Ishikawa (cell line): ENCODE measurements at regions not wholly inside any gene's neighbourhood (a gene's known extent, or its start where the extent isn't known, plus 50 kb on each side); places are given as distances from the start of the nearest gene placed in this dataset.
A peak's percentile ranks its signal among the peaks of the same experiment; 100 is the strongest.

Experiments used
- CEBPB ChIP-seq: IDR thresholded peaks from 2 replicates; pipeline ENCODE4 v1.6.1; 2012
- CREB1 ChIP-seq: IDR thresholded peaks from 2 replicates; pipeline ENCODE4 v1.6.1; 2012; ENCODE audit warnings: low read depth
- EGR1 ChIP-seq: IDR thresholded peaks from 2 replicates; pipeline ENCODE4 v1.6.1; 2012
- EP300 ChIP-seq: IDR thresholded peaks from 2 replicates; pipeline ENCODE4 v1.6.1; 2012; ENCODE audit warnings: borderline replicate concordance
- FOXM1 ChIP-seq: IDR thresholded peaks from 2 replicates; pipeline ENCODE4 v1.6.1; 2012; ENCODE audit warnings: low read depth, borderline replicate concordance
- NFIC ChIP-seq: IDR thresholded peaks from 2 replicates; pipeline ENCODE4 v1.6.1; 2012
- RAD21 ChIP-seq: IDR thresholded peaks from 2 replicates; pipeline ENCODE4 v1.6.1; 2012; ENCODE audit warnings: low read depth
- TAF1 ChIP-seq: IDR thresholded peaks from 2 replicates; pipeline ENCODE4 v1.6.1; 2012; ENCODE audit warnings: low read depth, mild to moderate bottlenecking
- TCF12 ChIP-seq: IDR thresholded peaks from 2 replicates; pipeline ENCODE4 v1.6.1; 2012; ENCODE audit warnings: low read depth
- TEAD4 ChIP-seq: IDR thresholded peaks from 2 replicates; pipeline ENCODE4 v1.6.1; 2012
- YY1 ChIP-seq: IDR thresholded peaks from 2 replicates; pipeline ENCODE4 v1.6.1; 2012; ENCODE audit warnings: low read depth
- ZBTB7A ChIP-seq: IDR thresholded peaks from 2 replicates; pipeline ENCODE4 v1.6.1; 2012; ENCODE audit warnings: low read depth
- TF ChIP-seq, protein P1 (sequence below): IDR thresholded peaks from 2 replicates; pipeline ENCODE4 v1.6.1; 2012
- TF ChIP-seq, protein P2 (sequence below): IDR thresholded peaks from 2 replicates; pipeline ENCODE4 v1.6.1; 2012
- TF ChIP-seq, protein P3 (sequence below): IDR thresholded peaks from 2 replicates; pipeline ENCODE4 v1.6.1; 2012; ENCODE audit warnings: low read depth, mild to moderate bottlenecking

DNA sequence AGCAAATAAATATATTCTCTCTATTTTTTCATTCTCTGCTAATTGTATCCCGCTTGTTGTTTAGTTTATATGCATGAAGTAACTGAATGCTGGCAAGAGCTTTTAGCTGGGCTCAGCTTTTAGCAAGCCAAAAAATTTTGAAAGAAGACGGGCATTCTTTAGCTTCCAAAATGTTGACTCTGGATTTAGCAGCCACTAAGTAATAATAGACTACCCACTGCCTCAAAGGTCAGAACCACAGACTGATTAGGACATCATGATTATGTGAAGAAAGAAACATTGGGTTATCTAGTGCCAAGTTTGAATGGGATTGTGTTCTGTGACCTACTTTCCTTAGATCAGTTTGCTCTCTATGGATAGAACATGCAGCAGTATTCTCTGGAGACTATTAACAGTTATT, 80.3 kb upstream of the DPH5 start:
- TF ChIP-seq ZBTB7A, result no peak
- no peak for TF ChIP-seq EGR1
- TF ChIP-seq, protein P1, sequence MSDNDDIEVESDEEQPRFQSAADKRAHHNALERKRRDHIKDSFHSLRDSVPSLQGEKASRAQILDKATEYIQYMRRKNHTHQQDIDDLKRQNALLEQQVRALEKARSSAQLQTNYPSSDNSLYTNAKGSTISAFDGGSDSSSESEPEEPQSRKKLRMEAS, result no peak
- TF ChIP-seq, protein P2, sequence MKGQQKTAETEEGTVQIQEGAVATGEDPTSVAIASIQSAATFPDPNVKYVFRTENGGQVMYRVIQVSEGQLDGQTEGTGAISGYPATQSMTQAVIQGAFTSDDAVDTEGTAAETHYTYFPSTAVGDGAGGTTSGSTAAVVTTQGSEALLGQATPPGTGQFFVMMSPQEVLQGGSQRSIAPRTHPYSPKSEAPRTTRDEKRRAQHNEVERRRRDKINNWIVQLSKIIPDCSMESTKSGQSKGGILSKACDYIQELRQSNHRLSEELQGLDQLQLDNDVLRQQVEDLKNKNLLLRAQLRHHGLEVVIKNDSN, result no peak
- no peak for TF ChIP-seq TCF12
- TF ChIP-seq TEAD4, result no peak
- no peak for TF ChIP-seq RAD21
- no peak for TF ChIP-seq YY1
- no peak for TF ChIP-seq FOXM1
- TF ChIP-seq CEBPB, result no peak
- no peak for TF ChIP-seq NFIC
- TF ChIP-seq EP300, result no peak
- TF ChIP-seq, protein P3, sequence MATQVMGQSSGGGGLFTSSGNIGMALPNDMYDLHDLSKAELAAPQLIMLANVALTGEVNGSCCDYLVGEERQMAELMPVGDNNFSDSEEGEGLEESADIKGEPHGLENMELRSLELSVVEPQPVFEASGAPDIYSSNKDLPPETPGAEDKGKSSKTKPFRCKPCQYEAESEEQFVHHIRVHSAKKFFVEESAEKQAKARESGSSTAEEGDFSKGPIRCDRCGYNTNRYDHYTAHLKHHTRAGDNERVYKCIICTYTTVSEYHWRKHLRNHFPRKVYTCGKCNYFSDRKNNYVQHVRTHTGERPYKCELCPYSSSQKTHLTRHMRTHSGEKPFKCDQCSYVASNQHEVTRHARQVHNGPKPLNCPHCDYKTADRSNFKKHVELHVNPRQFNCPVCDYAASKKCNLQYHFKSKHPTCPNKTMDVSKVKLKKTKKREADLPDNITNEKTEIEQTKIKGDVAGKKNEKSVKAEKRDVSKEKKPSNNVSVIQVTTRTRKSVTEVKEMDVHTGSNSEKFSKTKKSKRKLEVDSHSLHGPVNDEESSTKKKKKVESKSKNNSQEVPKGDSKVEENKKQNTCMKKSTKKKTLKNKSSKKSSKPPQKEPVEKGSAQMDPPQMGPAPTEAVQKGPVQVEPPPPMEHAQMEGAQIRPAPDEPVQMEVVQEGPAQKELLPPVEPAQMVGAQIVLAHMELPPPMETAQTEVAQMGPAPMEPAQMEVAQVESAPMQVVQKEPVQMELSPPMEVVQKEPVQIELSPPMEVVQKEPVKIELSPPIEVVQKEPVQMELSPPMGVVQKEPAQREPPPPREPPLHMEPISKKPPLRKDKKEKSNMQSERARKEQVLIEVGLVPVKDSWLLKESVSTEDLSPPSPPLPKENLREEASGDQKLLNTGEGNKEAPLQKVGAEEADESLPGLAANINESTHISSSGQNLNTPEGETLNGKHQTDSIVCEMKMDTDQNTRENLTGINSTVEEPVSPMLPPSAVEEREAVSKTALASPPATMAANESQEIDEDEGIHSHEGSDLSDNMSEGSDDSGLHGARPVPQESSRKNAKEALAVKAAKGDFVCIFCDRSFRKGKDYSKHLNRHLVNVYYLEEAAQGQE, result no peak
- no peak for TF ChIP-seq CREB1
- TF ChIP-seq TAF1, result no peak

DNA sequence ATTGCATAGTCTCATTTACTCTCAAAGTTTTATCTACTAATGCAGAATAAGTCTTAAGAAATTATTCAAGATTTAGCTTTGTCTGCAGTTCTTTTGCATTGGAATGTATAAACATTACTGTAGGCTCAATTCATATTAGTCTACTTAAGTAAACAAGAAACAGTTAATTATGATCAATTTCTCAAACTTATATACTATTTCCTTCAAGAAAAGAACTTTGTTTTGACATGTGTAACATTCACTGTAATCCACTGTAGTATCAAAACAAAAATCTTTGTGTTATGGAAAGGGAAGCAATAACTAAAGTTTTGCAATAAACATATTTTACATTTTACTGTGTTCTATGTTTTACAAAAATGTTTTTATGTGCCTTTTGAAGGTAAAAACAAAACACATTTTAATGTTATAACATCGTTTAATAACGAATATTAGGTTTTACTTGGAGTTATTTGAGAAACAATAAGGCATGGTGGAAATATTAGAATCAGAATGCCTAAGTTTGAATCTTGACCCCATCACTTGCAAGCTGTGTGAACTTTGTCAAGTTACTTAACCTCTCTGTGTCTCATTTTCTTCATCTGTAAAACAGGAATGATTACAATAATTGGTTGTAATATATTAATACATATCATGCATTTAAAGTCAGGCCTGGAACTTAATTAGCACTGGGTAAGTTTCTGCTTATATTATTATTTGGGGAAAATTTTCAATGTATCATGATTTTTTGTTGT, 77.0 kb upstream of the DPH5 start:
- TF ChIP-seq TCF12 (no peak), TAF1 (no peak), NFIC (no peak), RAD21 (no peak), CREB1 (no peak), FOXM1 (no peak), CEBPB (no peak), ZBTB7A (no peak), EGR1 (no peak), YY1 (no peak), TEAD4 (no peak), EP300 (no peak)
- TF ChIP-seq, protein P2, result no peak
- TF ChIP-seq, protein P1, result no peak
- TF ChIP-seq, protein P3, result no peak

DNA sequence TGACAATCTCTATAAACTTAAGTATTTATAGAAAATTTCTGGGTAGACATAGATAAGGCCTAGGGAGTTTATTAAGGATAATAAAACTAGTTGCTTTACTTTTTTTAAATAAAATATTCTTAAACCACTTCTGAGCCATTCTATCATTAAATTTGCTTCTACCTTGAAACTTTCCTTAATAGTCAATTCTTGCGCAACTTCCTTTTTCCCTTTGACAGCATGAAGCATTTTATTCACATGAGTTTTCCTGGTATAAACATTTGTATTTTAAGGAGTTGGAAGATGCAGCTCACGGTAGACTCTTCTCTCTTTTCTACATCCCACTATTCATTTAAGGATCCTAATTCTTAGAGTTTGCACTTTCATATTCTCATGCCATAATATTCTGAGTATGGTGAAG, 75.8 kb upstream of the DPH5 start:
- TF ChIP-seq CEBPB (peak; percentile 90), TAF1 (no peak)
- TF ChIP-seq, protein P3, result no peak

DNA sequence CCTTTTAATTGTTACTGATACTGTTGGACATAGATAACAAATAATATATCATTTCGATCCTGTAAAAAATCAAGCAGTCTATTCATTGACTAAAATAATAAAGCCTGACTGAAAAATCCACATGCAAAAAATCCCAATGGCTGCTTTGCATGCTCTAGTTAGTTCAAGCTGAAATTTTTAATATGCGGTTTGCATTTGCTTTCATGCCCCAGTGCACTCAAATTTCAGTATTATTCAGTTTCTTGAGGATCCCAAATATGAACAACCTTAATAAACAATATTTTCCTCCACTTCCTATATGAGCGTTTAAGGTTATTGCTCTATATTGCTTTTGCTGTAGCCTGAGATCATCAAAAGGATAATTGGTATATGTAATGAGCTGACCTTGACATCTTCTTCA, 75.1 kb upstream of the DPH5 start:
- no peak for TF ChIP-seq ZBTB7A
- TF ChIP-seq EP300, result no peak
- TF ChIP-seq RAD21, result no peak
- TF ChIP-seq YY1, result no peak
- TF ChIP-seq CEBPB, result no peak
- no peak for TF ChIP-seq CREB1
- no peak for TF ChIP-seq FOXM1
- TF ChIP-seq TEAD4, result no peak
- no peak for TF ChIP-seq NFIC

DNA sequence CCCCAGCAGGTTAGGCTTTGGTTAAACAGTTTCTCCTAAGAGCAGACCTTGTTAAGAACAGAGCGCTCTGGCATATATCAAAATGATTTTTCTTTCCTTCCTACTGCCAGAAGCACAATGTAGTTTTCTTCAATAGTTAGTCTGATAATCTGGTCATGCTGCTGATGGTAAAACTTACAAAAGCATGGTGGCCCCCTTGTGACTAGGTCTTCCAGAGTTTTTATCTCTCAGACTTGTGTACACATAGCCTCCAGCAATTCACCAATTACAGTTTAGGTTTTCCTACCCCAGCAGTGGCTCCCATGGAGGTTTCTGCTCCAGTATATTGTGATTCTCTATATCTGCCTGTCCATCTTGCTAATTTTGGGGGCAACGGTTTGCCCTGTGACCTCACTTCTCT, 73.3 kb upstream of the DPH5 start:
- TF ChIP-seq EP300 (no peak), RAD21 (no peak), NFIC (no peak), TCF12 (no peak), CEBPB (no peak), EGR1 (no peak), CREB1 (no peak), ZBTB7A (no peak), YY1 (no peak), FOXM1 (no peak), TAF1 (no peak), TEAD4 (no peak)
- TF ChIP-seq, protein P2, result no peak
- TF ChIP-seq, protein P3, result no peak
- TF ChIP-seq, protein P1, result no peak
